ENCODE measurements at regions not wholly inside any gene's neighbourhood (a gene's known extent, or its start where the extent isn't known, plus 50 kb on each side); places are given as distances from the start of the nearest gene placed in this dataset.

GRCh38 chr13:99777873-99778272 lies 193.7 kb downstream of the ZIC5 start:
- no peak for TF ChIP-seq FOXP2 (optimal IDR thresholded peaks at IDR 0.05; ENCODE audit: borderline replicate concordance, extremely low read depth, extremely low read length, insufficient read depth)
- TF ChIP-seq SIN3A (IDR thresholded peaks at IDR 0.05; ENCODE audit: borderline replicate concordance, insufficient read depth, low read length), result no peak
- no peak for TF ChIP-seq TAF1 (IDR thresholded peaks at IDR 0.05; ENCODE audit: borderline replicate concordance, insufficient read depth, low read length)
- no peak for TF ChIP-seq REST (IDR thresholded peaks at IDR 0.05; ENCODE audit: insufficient read depth in 1 of 2, low read depth in 2 of 2, low read length in 2 of 2)
- TF ChIP-seq POLR2AphosphoS5 (IDR thresholded peaks at IDR 0.05; ENCODE audit: low read depth, low read length), result no peak

GRCh38 chr13:99774644-99775043 lies 196.9 kb downstream of the ZIC5 start:
- TF ChIP-seq REST (IDR thresholded peaks at IDR 0.05; ENCODE audit: insufficient read depth in 1 of 2, low read depth in 2 of 2, low read length in 2 of 2) (no peak), TAF1 (IDR thresholded peaks at IDR 0.05; ENCODE audit: borderline replicate concordance, insufficient read depth, low read length) (no peak), POLR2AphosphoS5 (IDR thresholded peaks at IDR 0.05; ENCODE audit: low read depth, low read length) (no peak), FOXP2 (optimal IDR thresholded peaks at IDR 0.05; ENCODE audit: borderline replicate concordance, extremely low read depth, extremely low read length, insufficient read depth) (no peak), SIN3A (IDR thresholded peaks at IDR 0.05; ENCODE audit: borderline replicate concordance, insufficient read depth, low read length) (no peak)

GRCh38 chr13:99768986-99769385 lies 202.6 kb downstream of the ZIC5 start:
- TF ChIP-seq POLR2AphosphoS5 (IDR thresholded peaks at IDR 0.05; ENCODE audit: low read depth, low read length) (no peak), REST (IDR thresholded peaks at IDR 0.05; ENCODE audit: insufficient read depth in 1 of 2, low read depth in 2 of 2, low read length in 2 of 2) (no peak), SIN3A (IDR thresholded peaks at IDR 0.05; ENCODE audit: borderline replicate concordance, insufficient read depth, low read length) (no peak), FOXP2 (optimal IDR thresholded peaks at IDR 0.05; ENCODE audit: borderline replicate concordance, extremely low read depth, extremely low read length, insufficient read depth) (no peak), TAF1 (IDR thresholded peaks at IDR 0.05; ENCODE audit: borderline replicate concordance, insufficient read depth, low read length) (no peak)

- no peak for TF ChIP-seq FOXP2 (optimal IDR thresholded peaks at IDR 0.05; ENCODE audit: borderline replicate concordance, extremely low read depth, extremely low read length, insufficient read depth)
Observed at GRCh38 chr13:99766641-99767045, 204.9 kb downstream of the ZIC5 start.

- TF ChIP-seq FOXP2 (optimal IDR thresholded peaks at IDR 0.05; ENCODE audit: borderline replicate concordance, extremely low read depth, extremely low read length, insufficient read depth), result no peak
- TF ChIP-seq POLR2AphosphoS5 (IDR thresholded peaks at IDR 0.05; ENCODE audit: low read depth, low read length), result no peak
- TF ChIP-seq REST (IDR thresholded peaks at IDR 0.05; ENCODE audit: insufficient read depth in 1 of 2, low read depth in 2 of 2, low read length in 2 of 2), result no peak
- TF ChIP-seq TAF1 (IDR thresholded peaks at IDR 0.05; ENCODE audit: borderline replicate concordance, insufficient read depth, low read length), result no peak
- no peak for TF ChIP-seq SIN3A (IDR thresholded peaks at IDR 0.05; ENCODE audit: borderline replicate concordance, insufficient read depth, low read length)
Observed at GRCh38 chr13:99765869-99766268, 205.7 kb downstream of the ZIC5 start.

Data from PFSK-1 (cell line).